IMR-90 (cell line): ENCODE measurements at regions not wholly inside any gene's neighbourhood (a gene's known extent, or its start where the extent isn't known, plus 50 kb on each side); places are given as distances from the start of the nearest gene placed in this dataset.
A peak's percentile ranks its signal among the peaks of the same experiment; 100 is the strongest.

Experiments used
- ATAC-seq: fragments of 200-7000 bp; cut with Tn5 transposase; 2 replicates; pipeline ENCODE4 v1.9.1; 2020; ENCODE audit warnings: low read depth, mild to moderate bottlenecking, moderate library complexity
- BruUV-seq: library from RNA; stranded (reverse); fragments of 400-500 nt; replicated peaks from 2 replicates; lab custom pipeline; 2021; lab: Mats Ljungman, UMichigan
- CTCF ChIA-PET: fragments of 300-600 bp; formaldehyde crosslinking; extraction: SDS; loops from one replicate; lab custom pipeline; 2021; ENCODE audit warnings: antibody characterized with exemption; lab: Yijun Ruan, JAX
- POLR2A ChIA-PET: fragments of 300-600 bp; sonication (Branson Sonifier 250); formaldehyde crosslinking; loops from one replicate; lab custom pipeline; 2022; ENCODE audit warnings: antibody characterized with exemption; ENCODE audit not compliant: unreplicated experiment; lab: Charles Lee
- DNase-seq: peaks from one replicate; pipeline ENCODE4 v3.0.0; 2013
- H2AFZ ChIP-seq: replicated peaks from 2 replicates; pipeline ENCODE3; 2013; ENCODE audit warnings: low read length, mild to moderate bottlenecking; ENCODE audit not compliant: poor library complexity
- H2AK5ac ChIP-seq: 2 replicates; pipeline ENCODE4 v1.6.1; 2013; ENCODE audit warnings: low read depth, low read length, inconsistent platforms
- H2AK9ac ChIP-seq: replicated peaks from 2 replicates; pipeline ENCODE3; 2013; ENCODE audit warnings: mild to moderate bottlenecking, low read depth, low read length, moderate library complexity; ENCODE audit not compliant: poor library complexity
- H2BK120ac ChIP-seq: 2 replicates; pipeline ENCODE4 v1.6.1; 2013; ENCODE audit warnings: low read depth, low read length, inconsistent platforms
- H2BK15ac ChIP-seq: 3 replicates; pipeline ENCODE4 v1.6.1; 2013; ENCODE audit warnings: low read depth, low read length, inconsistent platforms
- H2BK20ac ChIP-seq: 2 replicates; pipeline ENCODE4 v1.6.1; 2013; ENCODE audit warnings: low read depth, mild to moderate bottlenecking, inconsistent platforms, low read length, moderate library complexity
- H2BK5ac ChIP-seq: 2 replicates; pipeline ENCODE4 v1.6.1; 2013; ENCODE audit warnings: mild to moderate bottlenecking, low read depth, low read length, inconsistent platforms; ENCODE audit not compliant: poor library complexity, severe bottlenecking
- H3K14ac ChIP-seq: replicated peaks from 2 replicates; pipeline ENCODE4 v1.6.1; 2013; ENCODE audit warnings: low read depth, low read length, inconsistent platforms
- H3K18ac ChIP-seq: 2 replicates; pipeline ENCODE4 v1.6.1; 2013; ENCODE audit warnings: low read depth, low read length, control low read depth
- H3K23ac ChIP-seq: 2 replicates; pipeline ENCODE4 v1.6.1; 2013; ENCODE audit warnings: low read depth, low read length, inconsistent platforms
- H3K27ac ChIP-seq: 2 replicates; pipeline ENCODE4 v1.5.1; 2013; ENCODE audit warnings: mild to moderate bottlenecking, control low read depth, low read length; ENCODE audit not compliant: insufficient read depth
- H3K27me3 ChIP-seq: 2 replicates; pipeline ENCODE4 v1.6.1; 2013; ENCODE audit warnings: low read length; ENCODE audit not compliant: control insufficient read depth, insufficient read depth
- H3K36me3 ChIP-seq: 2 replicates; pipeline ENCODE4 v1.6.1; 2013; ENCODE audit warnings: low read length, mixed read lengths; ENCODE audit not compliant: control insufficient read depth, insufficient read depth
- H3K4ac ChIP-seq: 2 replicates; pipeline ENCODE4 v1.6.1; 2013; ENCODE audit warnings: low read depth, low read length, inconsistent platforms
- H3K4me1 ChIP-seq: 2 replicates; pipeline ENCODE4 v1.6.1; 2013; ENCODE audit warnings: low read length, mixed read lengths; ENCODE audit not compliant: control insufficient read depth, insufficient read depth
- H3K4me2 ChIP-seq: 2 replicates; pipeline ENCODE4 v1.6.1; 2013; ENCODE audit warnings: low read depth, mild to moderate bottlenecking, control low read depth, low read length, moderate library complexity
- H3K4me3 ChIP-seq: 2 replicates; pipeline ENCODE4 v1.5.1; 2013; ENCODE audit warnings: low read depth, mild to moderate bottlenecking, control low read depth, low read length, moderate library complexity; ENCODE audit not compliant: insufficient read depth
- H3K56ac ChIP-seq: 2 replicates; pipeline ENCODE4 v1.6.1; 2013; ENCODE audit warnings: low read length, inconsistent platforms; ENCODE audit not compliant: insufficient read depth; ENCODE audit errors: extremely low read depth
- H3K79me1 ChIP-seq, 2 experiments: 2 replicates each; pipeline ENCODE4 v1.6.1; 2013; ENCODE audit warnings: low read length in 2 of 2, inconsistent platforms in 1 of 2, low read depth in 1 of 2
- H3K9ac ChIP-seq: 2 replicates; pipeline ENCODE4 v1.6.1; 2013; ENCODE audit warnings: low read depth, low read length, control low read depth
- H3K9me1 ChIP-seq: 2 replicates; pipeline ENCODE4 v1.6.1; 2013; ENCODE audit warnings: low read length, inconsistent platforms; ENCODE audit not compliant: insufficient read depth
- H3K9me3 ChIP-seq: 2 replicates; pipeline ENCODE4 v1.6.1; 2013; ENCODE audit warnings: low read length; ENCODE audit not compliant: control insufficient read depth, insufficient read depth
- H4K20me1 ChIP-seq: 2 replicates; pipeline ENCODE4 v1.6.1; 2013; ENCODE audit warnings: low read length, inconsistent platforms; ENCODE audit not compliant: insufficient read depth
- H4K5ac ChIP-seq: 2 replicates; pipeline ENCODE4 v1.6.1; 2013; ENCODE audit warnings: mild to moderate bottlenecking, low read depth, low read length, control low read depth
- H4K8ac ChIP-seq, 2 experiments: 2 replicates each; pipeline ENCODE4 v1.6.1; 2013; ENCODE audit warnings: low read depth in 2 of 2, low read length in 2 of 2, control low read depth in 1 of 2, inconsistent platforms in 1 of 2
- H4K91ac ChIP-seq: 2 replicates; pipeline ENCODE4 v1.6.1; 2013; ENCODE audit warnings: low read depth, low read length, inconsistent platforms; ENCODE audit not compliant: insufficient read depth
- BHLHE40 ChIP-seq: fragments of 150-350 bp; IDR thresholded peaks from 2 replicates; pipeline ENCODE4 v1.6.1; 2016; ENCODE audit warnings: mild to moderate bottlenecking, low read depth, low read length
- CEBPB ChIP-seq: IDR thresholded peaks from 2 replicates; pipeline ENCODE4 v1.6.1; 2012; ENCODE audit warnings: low read depth, low read length, improper control_type of control experiment
- CHD1 ChIP-seq: IDR thresholded peaks from 2 replicates; pipeline ENCODE4 v1.6.1; 2012; ENCODE audit warnings: low read depth, low read length, improper control_type of control experiment
- CTCF ChIP-seq: conservative IDR thresholded peaks from 2 replicates; pipeline ENCODE4 v1.5.1; 2012; ENCODE audit warnings: mild to moderate bottlenecking, low read depth, low read length, improper control_type of control experiment
- ELK1 ChIP-seq: fragments of 150-350 bp; IDR thresholded peaks from 2 replicates; pipeline ENCODE4 v1.6.1; 2016; ENCODE audit warnings: low read depth, mild to moderate bottlenecking, low read length, moderate library complexity, borderline replicate concordance
- FOS ChIP-seq: fragments of 150-350 bp; IDR thresholded peaks from 2 replicates; pipeline ENCODE4 v1.6.1; 2016; ENCODE audit warnings: low read depth, low read length
- MAFK ChIP-seq: IDR thresholded peaks from 2 replicates; pipeline ENCODE4 v1.6.1; 2012; ENCODE audit warnings: low read depth, low read length, improper control_type of control experiment
- MXI1 ChIP-seq: IDR thresholded peaks from 2 replicates; pipeline ENCODE4 v1.6.1; 2012; ENCODE audit warnings: low read depth, mild to moderate bottlenecking, low read length, moderate library complexity, borderline replicate concordance
- NFE2L2 ChIP-seq: fragments of 150-350 bp; IDR thresholded peaks from 2 replicates; pipeline ENCODE4 v1.6.1; 2016; ENCODE audit warnings: low read depth, mild to moderate bottlenecking, low read length
- RAD21 ChIP-seq: IDR thresholded peaks from 2 replicates; pipeline ENCODE4 v1.6.1; 2012; ENCODE audit warnings: low read length, improper control_type of control experiment
- RCOR1 ChIP-seq: IDR thresholded peaks from 2 replicates; pipeline ENCODE4 v1.6.1; 2012; ENCODE audit warnings: mild to moderate bottlenecking, low read length, improper control_type of control experiment; ENCODE audit not compliant: insufficient replicate concordance
- RFX5 ChIP-seq: IDR thresholded peaks from 2 replicates; pipeline ENCODE4 v1.8.0; 2012; ENCODE audit warnings: low read depth, mild to moderate bottlenecking, low read length, moderate library complexity
- SMC3 ChIP-seq: fragments of 150-350 bp; IDR thresholded peaks from 2 replicates; pipeline ENCODE4 v1.6.1; 2016; ENCODE audit warnings: low read depth, mild to moderate bottlenecking, antibody characterized with exemption, low read length, moderate library complexity
- USF2 ChIP-seq: fragments of 150-350 bp; IDR thresholded peaks from 2 replicates; pipeline ENCODE4 v1.6.1; 2017; ENCODE audit warnings: mild to moderate bottlenecking, antibody characterized with exemption, low read length, low read depth
- WGBS, 2 experiments: methylation state at CpG; one replicate each; pipeline versions ENCODE4 v1.1.5 to v1.1.7; 2013; ENCODE audit warnings: missing lambda C conversion rate in 2 of 2; ENCODE audit not compliant: insufficient read length in 1 of 2; ENCODE audit errors: extremely low coverage in 2 of 2; 5-methylcytosine and 5-hydroxymethylcytosine counted together
- dilution Hi-C: fragments of 300-500 bp; cut with HindIII; formaldehyde crosslinking; loops from one replicate; pipeline ENCODE4 v1.14.3; 2018; ENCODE audit warnings: low sequenced_read_pairs; ENCODE audit not compliant: unreplicated experiment
- in situ Hi-C: fragments of 300-500 bp; cut with MboI; formaldehyde crosslinking; loops from 3 replicates; pipeline ENCODE4 v1.14.3; 2019; ENCODE audit warnings: low sequenced_read_pairs, inconsistent platforms, mixed read lengths
- intact Hi-C: fragments of 100-400 bp; cut with micrococcal nuclease; formaldehyde crosslinking; loops from 2 replicates; pipeline ENCODE4 v1.10.0; 2022

- H4K20me1 ChIP-seq = no peaks in the 10 kb centered on the region
- peak overlapping the region; percentile 58 for H2BK5ac ChIP-seq
- no peaks in the 10 kb centered on the region for H3K9me3 ChIP-seq
- no peaks in the 10 kb centered on the region for H3K36me3 ChIP-seq
- H4K5ac ChIP-seq = peak overlapping the region; percentile 81
- H3K4ac ChIP-seq = peak overlapping the region; percentile 7; the same call in 1 of the 2 replicates
- peaks cover 7% of the 10 kb centered on the region for H3K4me1 ChIP-seq
- ChIA-PET CTCF (interaction anchor here (0.5 to 1.2 kb wide), 3 partner anchors 11 to 407 kb away, joined by 3 to 5 read pairs (median 3); no protein-coding TSS in a partner anchor), POLR2A (no interaction called here)
- H3K9ac ChIP-seq = peak overlapping the region; percentile 74
- H3K9me1 ChIP-seq = no peaks in the 10 kb centered on the region
- intact Hi-C loops (no loop called here), in situ Hi-C loops (no loop called here), dilution Hi-C loops (no loop called here)
- no CpG with 5 or more reads among the region's 9 CpGs for WGBS, 2 experiments
- H2BK15ac ChIP-seq = 0 out of 3 replicates have a peak overlapping the region, but pooled peaks have one; percentile 69
- peak overlapping the region; percentile 6 for H3K14ac ChIP-seq
- peak overlapping the region; percentile 13; the same call in 1 of the 2 replicates for H2BK20ac ChIP-seq
- H3K56ac ChIP-seq = no peak overlapping the region; the same call in 1 of the 2 replicates
- no TSS peak for BruUV-seq
- H2AK5ac ChIP-seq = no peak overlapping the region
- H3K27ac ChIP-seq = peak overlapping the region; percentile 82; the same call in 1 of the 2 replicates
- peak overlapping the region; percentile 54 for H2AFZ ChIP-seq
- no peaks in the 10 kb centered on the region for H3K27me3 ChIP-seq
- H2AK9ac ChIP-seq = no peak overlapping the region
- ATAC-seq (no peak), DNase-seq (peak; percentile 17)
- no peaks in the 10 kb centered on the region for H3K79me1 ChIP-seq
- H4K8ac ChIP-seq = peak overlapping the region; percentile 7 to 42; a peak in 3 of 4 replicates
- H2BK120ac ChIP-seq = peak overlapping the region; percentile 45
- H3K18ac ChIP-seq = peak overlapping the region; percentile 73
- peak overlapping the region; percentile 6 for H3K4me3 ChIP-seq
- peak overlapping the region; percentile 47 for H4K91ac ChIP-seq
- H3K23ac ChIP-seq = peak overlapping the region; percentile 58; the same call in 1 of the 2 replicates
- peak overlapping the region; percentile 86 for H3K4me2 ChIP-seq
- TF ChIP-seq RAD21 = no peak
- TF ChIP-seq MXI1 = no peak
- no peak for TF ChIP-seq USF2
- no peak for TF ChIP-seq ELK1
- TF ChIP-seq SMC3 = no peak
- TF ChIP-seq CTCF = no peak
- TF ChIP-seq NFE2L2 = no peak
- TF ChIP-seq RFX5 = no peak
- no peak for TF ChIP-seq CHD1
- TF ChIP-seq BHLHE40 = no peak
- no peak for TF ChIP-seq RCOR1
- no peak for TF ChIP-seq FOS
- no peak for TF ChIP-seq CEBPB
- no peak for TF ChIP-seq MAFK
These were observed 465.2 kb downstream of the USP25 start for GRCh38 chr21:16194788-16195537.
